Mesothelial cell of epicardium (in vitro differentiated cells): ENCODE measurements at regions not wholly inside any gene's neighbourhood (a gene's known extent, or its start where the extent isn't known, plus 50 kb on each side); places are given as distances from the start of the nearest gene placed in this dataset.

Experiments used
- DNase-seq, 2 experiments: peaks; one replicate each; pipeline ENCODE4 v3.0.0; 2021; ENCODE audit warnings: low spot score in 2 of 2; ENCODE audit not compliant: unreplicated experiment in 2 of 2
- H3K27ac Mint-ChIP-seq: 2 replicates; pipeline ENCODE4 v1.8.0; 2021; ENCODE audit warnings: mixed read lengths
- H3K27me3 Mint-ChIP-seq: 2 replicates; pipeline ENCODE4 v1.8.0; 2021; ENCODE audit warnings: low read depth, mixed read lengths
- H3K36me3 Mint-ChIP-seq: 2 replicates; pipeline ENCODE4 v1.8.0; 2021; ENCODE audit warnings: mixed read lengths
- H3K4me1 Mint-ChIP-seq: 2 replicates; pipeline ENCODE4 v1.8.0; 2021; ENCODE audit warnings: mixed read lengths
- H3K4me3 Mint-ChIP-seq: 2 replicates; pipeline ENCODE4 v1.8.0; 2021; ENCODE audit warnings: mild to moderate bottlenecking, moderate library complexity, mixed read lengths
- H3K9me3 Mint-ChIP-seq: 2 replicates; pipeline ENCODE4 v1.8.0; 2021; ENCODE audit warnings: mixed read lengths
- CTCF ChIP-seq: fragments of 200-600 bp; sonication (generic); IDR thresholded peaks from one replicate; pipeline ENCODE4 v1.5.0; 2021; ENCODE audit warnings: antibody characterized with exemption; ENCODE audit not compliant: unreplicated experiment

- Mint-ChIP-seq H3K4me1 (no peaks in the 10 kb centered on the region), H3K27ac (no peak overlapping the region), H3K4me3 (no peak overlapping the region), H3K9me3 (peaks cover 3% of the 10 kb centered on the region), H3K27me3 (no peaks in the 10 kb centered on the region), H3K36me3 (no peaks in the 10 kb centered on the region)
- no peak for DNase-seq
- no peak for TF ChIP-seq CTCF
These were observed 2421.8 kb downstream of the LRRC4C start for GRCh38 chr11:39037611-39038010.

GRCh38 chr11:39036021-39036420 lies 2423.4 kb downstream of the LRRC4C start:
- Mint-ChIP-seq H3K36me3 (no peaks in the 10 kb centered on the region), H3K27me3 (no peaks in the 10 kb centered on the region), H3K4me1 (no peaks in the 10 kb centered on the region), H3K4me3 (no peak overlapping the region), H3K9me3 (peaks cover 7% of the 10 kb centered on the region), H3K27ac (no peak overlapping the region)
- TF ChIP-seq CTCF = no peak
- no peak for DNase-seq

- Mint-ChIP-seq H3K27me3 (no peaks in the 10 kb centered on the region), H3K36me3 (no peaks in the 10 kb centered on the region), H3K4me3 (no peak overlapping the region), H3K9me3 (no peaks in the 10 kb centered on the region), H3K27ac (no peak overlapping the region), H3K4me1 (no peaks in the 10 kb centered on the region)
- no peak for TF ChIP-seq CTCF
- no peak for DNase-seq
These were observed 2423.5 kb upstream of the RAG2 start for GRCh38 chr11:39021539-39021938.

GRCh38 chr11:39011797-39012196 lies 2413.8 kb upstream of the RAG2 start:
- peaks cover 15% of the 10 kb centered on the region for H3K9me3 Mint-ChIP-seq
- no peaks in the 10 kb centered on the region for H3K4me1 Mint-ChIP-seq

GRCh38 chr11:38990841-38991240 lies 2392.8 kb upstream of the RAG2 start:
- no peak for DNase-seq
- Mint-ChIP-seq H3K4me3 (no peak overlapping the region), H3K4me1 (no peaks in the 10 kb centered on the region), H3K27ac (no peak overlapping the region), H3K36me3 (no peaks in the 10 kb centered on the region), H3K27me3 (peaks cover 1% of the 10 kb centered on the region), H3K9me3 (peaks cover 1% of the 10 kb centered on the region)
- no peak for TF ChIP-seq CTCF

More at GRCh38 chr11:39011797-39012196, 2413.8 kb upstream of the RAG2 start:
- Mint-ChIP-seq H3K4me3 (no peak overlapping the region), H3K27ac (no peak overlapping the region), H3K27me3 (no peaks in the 10 kb centered on the region), H3K36me3 (peaks cover 2% of the 10 kb centered on the region)
- DNase-seq = no peak
- TF ChIP-seq CTCF = no peak

- DNase-seq = no peak
- TF ChIP-seq CTCF = no peak
- H3K27ac Mint-ChIP-seq = no peak overlapping the region
- no peaks in the 10 kb centered on the region for H3K27me3 Mint-ChIP-seq
- H3K36me3 Mint-ChIP-seq = no peaks in the 10 kb centered on the region
- H3K4me1 Mint-ChIP-seq = no peaks in the 10 kb centered on the region
- H3K4me3 Mint-ChIP-seq = no peak overlapping the region
- peaks cover 8% of the 10 kb centered on the region for H3K9me3 Mint-ChIP-seq
These were observed 2392.1 kb upstream of the RAG2 start for GRCh38 chr11:38990139-38990538.
